22Rv1 (cell line): ENCODE measurements at regions not wholly inside any gene's neighbourhood (a gene's known extent, or its start where the extent isn't known, plus 50 kb on each side); places are given as distances from the start of the nearest gene placed in this dataset.
"Not testable (repeated sequence)": the region's sequence is repeated elsewhere in the genome, so short reads cannot be mapped to it uniquely, and the experiment has no call there.

Experiments used
- CTCF ChIP-seq: fragments of 450-650 bp; IDR thresholded peaks from 2 replicates; pipeline ENCODE4 v1.5.1; 2017; ENCODE audit warnings: mild to moderate bottlenecking
- ZFX ChIP-seq: fragments of 450-650 bp; IDR thresholded peaks from 2 replicates; pipeline ENCODE4 v1.6.1; 2017; ENCODE audit warnings: antibody characterized with exemption, borderline replicate concordance

- not testable (repeated sequence) for TF ChIP-seq CTCF, ZFX
Observed at GRCh38 chr9:25288195-25288594, 390.0 kb downstream of the TUSC1 start.
